ENCODE measurements at regions not wholly inside any gene's neighbourhood (a gene's known extent, or its start where the extent isn't known, plus 50 kb on each side); places are given as distances from the start of the nearest gene placed in this dataset.

DNA sequence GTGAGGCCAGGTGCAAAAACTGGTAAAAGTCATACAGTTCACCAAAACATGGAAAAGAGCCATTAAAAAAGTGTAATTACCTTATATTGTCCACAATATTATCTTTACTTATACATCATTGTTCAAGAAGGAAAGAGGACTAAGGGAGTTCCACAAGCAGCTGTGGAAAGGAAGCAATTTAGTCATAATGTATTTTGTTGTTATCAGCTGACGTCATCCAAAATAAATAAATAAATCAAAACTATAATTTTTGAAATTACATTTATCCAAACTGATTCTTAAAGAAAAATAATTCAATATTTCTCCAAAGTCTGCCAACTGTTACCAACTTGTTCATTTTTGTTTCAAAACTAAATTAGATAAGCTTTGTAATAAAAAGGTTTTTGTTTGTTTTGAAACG, 256.1 kb upstream of the CNTNAP5 start:
- TF ChIP-seq SMC3 (IDR thresholded peaks at IDR 0.05; ENCODE audit: low read depth, low read length) (no peak), EZH2phosphoT487 (IDR thresholded peaks at IDR 0.05; ENCODE audit: borderline replicate concordance, low read depth) (no peak), CTCF (IDR thresholded peaks at IDR 0.05) (no peak)

All from SK-N-SH (cell line).